CD8-positive, alpha-beta memory T cell (primary cell): ENCODE measurements at regions not wholly inside any gene's neighbourhood (a gene's known extent, or its start where the extent isn't known, plus 50 kb on each side); places are given as distances from the start of the nearest gene placed in this dataset.

ENCODE experiments used
- CTCF ChIA-PET: fragments of 350-600 bp; sonication (Branson Sonifier 250); formaldehyde crosslinking; loops from one replicate; lab custom pipeline; 2021; ENCODE audit warnings: antibody characterized with exemption; lab: Charles Lee
- POLR2A ChIA-PET: fragments of 350-600 bp; sonication (Branson Sonifier 250); formaldehyde crosslinking; loops from one replicate; lab custom pipeline; 2021; ENCODE audit warnings: antibody characterized with exemption; lab: Charles Lee
- DNase-seq, 5 donors: peaks; one replicate each; pipeline versions ENCODE4 v3.0.0 to v3.0.0-alpha.2; 2020 to 2022; ENCODE audit warnings: mixed read lengths in 1 of 5
- H3K27ac ChIP-seq: one replicate; pipeline ENCODE4 v1.7.0; 2013; ENCODE audit warnings: low read depth, mild to moderate bottlenecking, low read length, moderate library complexity
- H3K27me3 ChIP-seq: 2 replicates; pipeline ENCODE4 v1.7.0; 2013; ENCODE audit warnings: low read length, mild to moderate bottlenecking; ENCODE audit not compliant: insufficient read depth, poor library complexity, severe bottlenecking
- H3K36me3 ChIP-seq: 2 replicates; pipeline ENCODE4 v1.7.0; 2013; ENCODE audit warnings: mild to moderate bottlenecking, low read length, moderate library complexity; ENCODE audit not compliant: insufficient read depth
- H3K4me1 ChIP-seq: 2 replicates; pipeline ENCODE4 v1.7.0; 2013; ENCODE audit warnings: mild to moderate bottlenecking, low read length, moderate library complexity; ENCODE audit not compliant: insufficient read depth
- H3K4me3 ChIP-seq: 2 replicates; pipeline ENCODE4 v1.7.0; 2013; ENCODE audit warnings: mild to moderate bottlenecking, low read length
- H3K9me3 ChIP-seq: 2 replicates; pipeline ENCODE4 v1.7.0; 2013; ENCODE audit warnings: mild to moderate bottlenecking, low read length
- H3K27ac Mint-ChIP-seq, 8 donors: one replicate each; pipeline ENCODE4 v1.8.0; 2020 to 2021; ENCODE audit warnings: mixed read lengths in 8 of 8, mild to moderate bottlenecking in 6 of 8, inconsistent platforms in 3 of 8, moderate library complexity in 3 of 8
- H3K27me3 Mint-ChIP-seq, 2 donors: one replicate each; pipeline ENCODE4 v1.8.0; 2020 to 2021; ENCODE audit warnings: mixed read lengths in 2 of 2, mild to moderate bottlenecking in 1 of 2, moderate library complexity in 1 of 2
- H3K36me3 Mint-ChIP-seq, 3 donors: one replicate each; pipeline ENCODE4 v1.8.0; 2020 to 2021; ENCODE audit warnings: mixed read lengths in 3 of 3, inconsistent platforms in 1 of 3, mild to moderate bottlenecking in 1 of 3
- H3K4me1 Mint-ChIP-seq, 3 donors: one replicate each; pipeline ENCODE4 v1.8.0; 2020 to 2021; ENCODE audit warnings: mixed read lengths in 3 of 3, inconsistent platforms in 1 of 3, mild to moderate bottlenecking in 1 of 3
- H3K4me3 Mint-ChIP-seq, 7 donors: one replicate each; pipeline ENCODE4 v1.8.0; 2020 to 2021; ENCODE audit warnings: mixed read lengths in 7 of 7, mild to moderate bottlenecking in 6 of 7, moderate library complexity in 4 of 7, inconsistent platforms in 2 of 7
- H3K9me3 Mint-ChIP-seq, 5 donors: one replicate each; pipeline ENCODE4 v1.8.0; 2020 to 2022; ENCODE audit warnings: mixed read lengths in 5 of 5, mild to moderate bottlenecking in 3 of 5, moderate library complexity in 2 of 5, inconsistent platforms in 1 of 5

- no peaks in the 10 kb centered on the region for H3K9me3 Mint-ChIP-seq
- ChIA-PET CTCF (interaction anchor here (1.1 to 1.3 kb wide), 2 partner anchors 16 to 103 kb away, joined by 3 read pairs; a partner anchor contains a TSS), POLR2A (no interaction called here)
Observed at GRCh38 chr18:46276748-46277147, 172.6 kb downstream of the HAUS1 start.

GRCh38 chr18:46278481-46279465 lies 174.6 kb downstream of the HAUS1 start:
- H3K27ac ChIP-seq: no peak overlapping the region
- Mint-ChIP-seq H3K4me3 (no peak overlapping the region), H3K4me1 (peaks cover 7 to 15% (median 10%) of the 10 kb centered on the region in 3 donors), H3K9me3 (no peaks in the 10 kb centered on the region), H3K36me3 (no peaks in the 10 kb centered on the region), H3K27me3 (no peaks in the 10 kb centered on the region), H3K27ac (peak overlapping the region in 2 of 8 donors; percentile 19 to 68)
- ChIA-PET POLR2A (no interaction called here), CTCF (interaction anchor here (1.1 to 3.4 kb wide), 3 partner anchors 16 to 379 kb away, joined by 3 to 28 read pairs (median 7); partner anchors contain the start of gene LOXHD1)
- H3K4me1 ChIP-seq: no peaks in the 10 kb centered on the region
- no peaks in the 10 kb centered on the region for H3K36me3 ChIP-seq
- DNase-seq: no peak
- H3K9me3 ChIP-seq: no peaks in the 10 kb centered on the region
- no peak overlapping the region for H3K4me3 ChIP-seq
- H3K27me3 ChIP-seq: no peaks in the 10 kb centered on the region

More at GRCh38 chr18:46276748-46277147, 172.6 kb downstream of the HAUS1 start:
- Mint-ChIP-seq H3K27ac (no peak overlapping the region), H3K4me1 (peaks cover 7 to 15% (median 13%) of the 10 kb centered on the region in 3 donors), H3K4me3 (no peak overlapping the region), H3K36me3 (peaks cover 0 to 2% (median 0%) of the 10 kb centered on the region in 3 donors), H3K27me3 (no peaks in the 10 kb centered on the region)
- DNase-seq: no peak
- Histone ChIP-seq H3K27ac (no peak overlapping the region), H3K4me1 (no peaks in the 10 kb centered on the region), H3K4me3 (no peak overlapping the region), H3K36me3 (no peaks in the 10 kb centered on the region), H3K27me3 (no peaks in the 10 kb centered on the region), H3K9me3 (no peaks in the 10 kb centered on the region)

- Histone ChIP-seq H3K36me3 (no peaks in the 10 kb centered on the region), H3K27ac (no peak overlapping the region), H3K9me3 (no peaks in the 10 kb centered on the region), H3K4me3 (no peak overlapping the region), H3K4me1 (no peaks in the 10 kb centered on the region), H3K27me3 (no peaks in the 10 kb centered on the region)
- no peaks in the 10 kb centered on the region for H3K27me3 Mint-ChIP-seq
- peaks cover 0 to 2% (median 0%) of the 10 kb centered on the region in 3 donors for H3K36me3 Mint-ChIP-seq
- H3K9me3 Mint-ChIP-seq: no peaks in the 10 kb centered on the region
- no peak for DNase-seq
- H3K4me1 Mint-ChIP-seq: peaks cover 7 to 15% (median 10%) of the 10 kb centered on the region in 3 donors
- ChIA-PET POLR2A (no interaction called here), CTCF (interaction anchor here (1.1 to 3.4 kb wide), 3 partner anchors 17 to 378 kb away, joined by 3 to 28 read pairs (median 7); partner anchors contain the start of gene LOXHD1)
- no peak overlapping the region for H3K4me3 Mint-ChIP-seq
- H3K27ac Mint-ChIP-seq: peak overlapping the region in 2 of 8 donors; percentile 4
Observed at GRCh38 chr18:46279673-46280072, 175.5 kb downstream of the HAUS1 start.

- no peaks in the 10 kb centered on the region for H3K36me3 ChIP-seq
- H3K4me1 Mint-ChIP-seq: peaks cover 7 to 15% (median 10%) of the 10 kb centered on the region in 3 donors
- no peaks in the 10 kb centered on the region for H3K9me3 ChIP-seq
- H3K4me3 Mint-ChIP-seq: no peak overlapping the region
- H3K27ac Mint-ChIP-seq: no peak overlapping the region
- no peaks in the 10 kb centered on the region for H3K9me3 Mint-ChIP-seq
- no peaks in the 10 kb centered on the region for H3K4me1 ChIP-seq
- no peaks in the 10 kb centered on the region for H3K27me3 ChIP-seq
- POLR2A ChIA-PET: no interaction called here
- H3K36me3 Mint-ChIP-seq: peaks cover 0 to 3% (median 2%) of the 10 kb centered on the region in 3 donors
- peak; percentile 18 to 61 (median 27) for DNase-seq
- no peaks in the 10 kb centered on the region for H3K27me3 Mint-ChIP-seq
- H3K27ac ChIP-seq: no peak overlapping the region
- no peak overlapping the region for H3K4me3 ChIP-seq
- CTCF ChIA-PET: interaction anchor here (0.6 to 3.4 kb wide), 8 partner anchors 10 to 377 kb away, joined by 3 to 28 read pairs (median 4); partner anchors contain the start of gene LOXHD1
Observed at GRCh38 chr18:46281185-46282176, 177.3 kb downstream of the HAUS1 start.

- H3K27ac ChIP-seq: no peak overlapping the region
- no peaks in the 10 kb centered on the region for H3K27me3 Mint-ChIP-seq
- ChIA-PET CTCF (interaction anchor here (1.7 to 3.4 kb wide), 3 partner anchors 31 to 376 kb away, joined by 3 to 28 read pairs (median 15); partner anchors contain the start of gene LOXHD1), POLR2A (no interaction called here)
- no peak overlapping the region for H3K4me3 ChIP-seq
- H3K36me3 ChIP-seq: no peaks in the 10 kb centered on the region
- H3K27ac Mint-ChIP-seq: peak overlapping the region in 1 of 8 donors; percentile 42
- peaks cover 0 to 3% (median 2%) of the 10 kb centered on the region in 3 donors for H3K36me3 Mint-ChIP-seq
- peaks cover 7 to 15% (median 10%) of the 10 kb centered on the region in 3 donors for H3K4me1 Mint-ChIP-seq
- no peaks in the 10 kb centered on the region for H3K4me1 ChIP-seq
- H3K4me3 Mint-ChIP-seq: no peak overlapping the region
- no peaks in the 10 kb centered on the region for H3K9me3 Mint-ChIP-seq
- no peaks in the 10 kb centered on the region for H3K9me3 ChIP-seq
- no peaks in the 10 kb centered on the region for H3K27me3 ChIP-seq
- DNase-seq: no peak
Observed at GRCh38 chr18:46282177-46282570, 178.0 kb downstream of the HAUS1 start.

GRCh38 chr18:46282646-46283045 lies 178.5 kb downstream of the HAUS1 start:
- Histone ChIP-seq H3K9me3 (no peaks in the 10 kb centered on the region), H3K36me3 (no peaks in the 10 kb centered on the region), H3K27ac (no peak overlapping the region), H3K4me3 (no peak overlapping the region), H3K4me1 (no peaks in the 10 kb centered on the region), H3K27me3 (no peaks in the 10 kb centered on the region)
- ChIA-PET CTCF (interaction anchor here (2.2 kb wide), 1 partner anchor 109 kb away, joined by 15 read pairs; a partner anchor contains a TSS), POLR2A (no interaction called here)
- no peak for DNase-seq
- Mint-ChIP-seq H3K36me3 (peaks cover 0 to 3% (median 2%) of the 10 kb centered on the region in 3 donors), H3K27me3 (no peaks in the 10 kb centered on the region), H3K9me3 (no peaks in the 10 kb centered on the region), H3K27ac (peak overlapping the region in 1 of 8 donors; percentile 39), H3K4me1 (peaks cover 6 to 13% (median 7%) of the 10 kb centered on the region in 3 donors), H3K4me3 (no peak overlapping the region)

- Histone ChIP-seq H3K9me3 (no peaks in the 10 kb centered on the region), H3K36me3 (no peaks in the 10 kb centered on the region), H3K27me3 (no peaks in the 10 kb centered on the region), H3K4me3 (no peak overlapping the region), H3K27ac (no peak overlapping the region), H3K4me1 (no peaks in the 10 kb centered on the region)
- peaks cover 0 to 3% (median 2%) of the 10 kb centered on the region in 3 donors for H3K36me3 Mint-ChIP-seq
- no peaks in the 10 kb centered on the region for H3K9me3 Mint-ChIP-seq
- peak overlapping the region in 3 of 8 donors; percentile 13 to 75 (median 56) for H3K27ac Mint-ChIP-seq
- H3K4me1 Mint-ChIP-seq: peaks cover 2 to 7% (median 4%) of the 10 kb centered on the region in 3 donors
- no peak for DNase-seq
- H3K4me3 Mint-ChIP-seq: no peak overlapping the region
- CTCF ChIA-PET: interaction anchor here (2.2 kb wide), 1 partner anchor 110 kb away, joined by 15 read pairs; a partner anchor contains a TSS
- POLR2A ChIA-PET: no interaction called here
- H3K27me3 Mint-ChIP-seq: peaks cover 0 to 1% of the 10 kb centered on the region in 2 donors
Observed at GRCh38 chr18:46283268-46283667, 179.1 kb downstream of the HAUS1 start.
